Activated CD8-positive, alpha-beta T cell treated with anti-CD3 and anti-CD28 coated beads for 36 hours (primary cell): ENCODE measurements at regions not wholly inside any gene's neighbourhood (a gene's known extent, or its start where the extent isn't known, plus 50 kb on each side); places are given as distances from the start of the nearest gene placed in this dataset.
"Not testable (repeated sequence)": the region's sequence is repeated elsewhere in the genome, so short reads cannot be mapped to it uniquely, and the experiment has no call there.

Experiments used
- ATAC-seq: fragments of 200-7000 bp; cut with Tn5 transposase; one replicate; pipeline ENCODE4 v1.10.0; 2021; ENCODE audit warnings: mild to moderate bottlenecking, moderate library complexity
- CTCF ChIA-PET: fragments of 350-600 bp; sonication (Branson Sonifier 250); formaldehyde crosslinking; loops from one replicate; lab custom pipeline; 2021; ENCODE audit warnings: antibody characterized with exemption; lab: Charles Lee
- POLR2A ChIA-PET: fragments of 350-600 bp; sonication (Branson Sonifier 250); formaldehyde crosslinking; loops from one replicate; lab custom pipeline; 2021; ENCODE audit warnings: antibody characterized with exemption; lab: Charles Lee
- DNase-seq: peaks from one replicate; pipeline ENCODE4 v3.0.0-alpha.2; 2020
- H3K27ac Mint-ChIP-seq: one replicate; pipeline ENCODE4 v1.8.0; 2021; ENCODE audit warnings: mild to moderate bottlenecking, mixed read lengths
- H3K27me3 Mint-ChIP-seq: one replicate; pipeline ENCODE4 v1.8.0; 2021; ENCODE audit warnings: mixed read lengths
- H3K36me3 Mint-ChIP-seq: one replicate; pipeline ENCODE4 v1.8.0; 2021; ENCODE audit warnings: low read depth, mixed read lengths
- H3K4me1 Mint-ChIP-seq: one replicate; pipeline ENCODE4 v1.8.0; 2021; ENCODE audit warnings: low read depth, mixed read lengths
- H3K4me3 Mint-ChIP-seq: one replicate; pipeline ENCODE4 v1.8.0; 2021; ENCODE audit warnings: mild to moderate bottlenecking, moderate library complexity, mixed read lengths
- H3K9me3 Mint-ChIP-seq: one replicate; pipeline ENCODE4 v1.8.0; 2021; ENCODE audit warnings: mixed read lengths
- intact Hi-C: fragments of 100-400 bp; cut with micrococcal nuclease; formaldehyde crosslinking; loops from one replicate; pipeline ENCODE4 v1.10.0; 2022
- TF ChIP-seq, protein P1 (sequence below): fragments of 200-600 bp; IDR thresholded peaks from one replicate; pipeline ENCODE4 v1.8.0; 2022; ENCODE audit warnings: antibody characterized with exemption, mild to moderate bottlenecking

DNA sequence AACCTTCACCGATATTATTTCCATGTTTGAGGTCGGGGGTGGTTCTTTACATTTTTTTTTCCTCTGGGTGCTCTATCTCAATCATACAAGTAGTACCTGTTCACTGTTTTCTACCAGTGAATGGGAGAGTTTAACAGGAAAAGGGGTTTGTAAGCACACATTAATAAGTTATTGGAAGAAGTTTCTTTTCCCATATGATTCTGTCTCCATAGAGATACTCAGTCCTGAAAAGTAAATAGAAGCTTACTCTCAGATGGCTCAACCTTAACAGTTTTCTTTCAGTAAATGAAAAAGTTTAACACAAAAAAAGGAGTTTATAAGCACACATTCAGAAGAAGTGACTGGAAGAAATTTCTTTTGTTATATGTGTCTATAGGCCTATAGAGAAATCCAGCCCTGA, 995.6 kb upstream of the SLC39A10 start:
- H3K36me3 Mint-ChIP-seq: no peaks in the 10 kb centered on the region
- no peak overlapping the region for H3K27ac Mint-ChIP-seq
- H3K4me1 Mint-ChIP-seq: no peaks in the 10 kb centered on the region
- DNase-seq (no peak), ATAC-seq (no peak)
- no peaks in the 10 kb centered on the region for H3K9me3 Mint-ChIP-seq
- TF ChIP-seq, protein P1, sequence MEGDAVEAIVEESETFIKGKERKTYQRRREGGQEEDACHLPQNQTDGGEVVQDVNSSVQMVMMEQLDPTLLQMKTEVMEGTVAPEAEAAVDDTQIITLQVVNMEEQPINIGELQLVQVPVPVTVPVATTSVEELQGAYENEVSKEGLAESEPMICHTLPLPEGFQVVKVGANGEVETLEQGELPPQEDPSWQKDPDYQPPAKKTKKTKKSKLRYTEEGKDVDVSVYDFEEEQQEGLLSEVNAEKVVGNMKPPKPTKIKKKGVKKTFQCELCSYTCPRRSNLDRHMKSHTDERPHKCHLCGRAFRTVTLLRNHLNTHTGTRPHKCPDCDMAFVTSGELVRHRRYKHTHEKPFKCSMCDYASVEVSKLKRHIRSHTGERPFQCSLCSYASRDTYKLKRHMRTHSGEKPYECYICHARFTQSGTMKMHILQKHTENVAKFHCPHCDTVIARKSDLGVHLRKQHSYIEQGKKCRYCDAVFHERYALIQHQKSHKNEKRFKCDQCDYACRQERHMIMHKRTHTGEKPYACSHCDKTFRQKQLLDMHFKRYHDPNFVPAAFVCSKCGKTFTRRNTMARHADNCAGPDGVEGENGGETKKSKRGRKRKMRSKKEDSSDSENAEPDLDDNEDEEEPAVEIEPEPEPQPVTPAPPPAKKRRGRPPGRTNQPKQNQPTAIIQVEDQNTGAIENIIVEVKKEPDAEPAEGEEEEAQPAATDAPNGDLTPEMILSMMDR: no peak
- ChIA-PET CTCF (no interaction called here), POLR2A (no interaction called here)
- no peak overlapping the region for H3K4me3 Mint-ChIP-seq
- peaks cover 1% of the 10 kb centered on the region for H3K27me3 Mint-ChIP-seq
- intact Hi-C loops: no loop called here

GRCh38 chr2:194639057-194639456, 1018.0 kb upstream of the SLC39A10 start:
- DNase-seq, H3K27me3 Mint-ChIP-seq, H3K36me3 Mint-ChIP-seq, ATAC-seq, H3K27ac Mint-ChIP-seq, H3K4me3 Mint-ChIP-seq, intact Hi-C loops, H3K9me3 Mint-ChIP-seq, CTCF ChIA-PET, H3K4me1 Mint-ChIP-seq, POLR2A ChIA-PET: not testable (repeated sequence)

DNA sequence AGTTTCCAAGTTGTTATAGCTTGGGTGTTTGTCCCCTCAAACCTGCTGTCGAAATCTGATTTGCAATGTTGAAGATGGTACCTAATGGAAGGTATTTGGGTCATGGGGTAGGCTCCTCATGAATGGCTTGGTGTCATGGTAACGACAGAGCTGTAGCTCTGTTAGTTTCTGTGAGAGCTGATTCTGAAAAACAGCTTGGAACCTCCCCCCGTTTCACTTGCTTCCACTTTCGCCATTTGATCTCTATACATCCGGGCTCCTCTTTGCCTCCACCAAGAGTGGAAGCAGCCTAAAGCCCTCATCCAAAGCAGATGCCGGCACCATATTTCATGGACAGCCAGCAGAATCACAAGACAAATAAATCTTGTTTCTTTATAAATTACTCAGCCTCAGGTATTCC, 1035.1 kb upstream of the SLC39A10 start:
- ChIA-PET POLR2A (no interaction called here), CTCF (interaction anchor here (0.8 kb wide), 1 partner anchor 11 kb away, joined by 3 read pairs; no protein-coding TSS in a partner anchor)
- Mint-ChIP-seq H3K27ac (no peak overlapping the region), H3K36me3 (no peaks in the 10 kb centered on the region), H3K4me3 (no peak overlapping the region), H3K9me3 (no peaks in the 10 kb centered on the region), H3K27me3 (no peaks in the 10 kb centered on the region), H3K4me1 (no peaks in the 10 kb centered on the region)
- DNase-seq (no peak), ATAC-seq (no peak)
- intact Hi-C loops: no loop called here
- TF ChIP-seq, protein P1: no peak

DNA sequence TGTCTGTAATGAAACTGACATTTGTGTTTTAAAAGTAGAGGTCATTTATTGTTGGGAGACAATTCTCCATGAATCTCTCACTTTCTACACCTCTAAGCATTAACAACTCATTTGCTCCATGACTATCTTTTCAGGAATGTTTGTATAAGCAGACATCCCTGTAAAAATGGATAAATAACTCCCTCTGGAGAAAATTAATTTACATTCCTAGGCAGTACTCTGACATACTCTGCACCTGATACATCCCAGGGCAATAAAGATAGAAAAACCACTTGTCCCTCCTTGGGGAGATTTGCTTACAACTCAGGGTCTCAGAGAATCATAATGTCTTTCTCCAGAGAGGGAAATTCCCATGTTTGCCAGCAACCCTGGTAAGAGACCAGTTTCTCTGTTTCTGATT, 1037.7 kb upstream of the SLC39A10 start:
- Mint-ChIP-seq H3K36me3 (no peaks in the 10 kb centered on the region), H3K9me3 (no peaks in the 10 kb centered on the region), H3K4me1 (no peaks in the 10 kb centered on the region), H3K27ac (no peak overlapping the region), H3K4me3 (no peak overlapping the region), H3K27me3 (no peaks in the 10 kb centered on the region)
- ATAC-seq (no peak), DNase-seq (no peak)
- intact Hi-C loops: no loop called here
- POLR2A ChIA-PET: no interaction called here
- CTCF ChIA-PET: no interaction called here
- TF ChIP-seq, protein P1: no peak

- intact Hi-C loops: no loop called here
Measured at GRCh38 chr2:194618432-194618831, 1038.6 kb upstream of the SLC39A10 start.

More at GRCh38 chr2:194618432-194618831, 1038.6 kb upstream of the SLC39A10 start:
- DNase-seq (no peak), ATAC-seq (no peak)
- POLR2A ChIA-PET: no interaction called here
- CTCF ChIA-PET: no interaction called here
- H3K4me1 Mint-ChIP-seq: no peaks in the 10 kb centered on the region
- H3K36me3 Mint-ChIP-seq: no peaks in the 10 kb centered on the region
- no peaks in the 10 kb centered on the region for H3K27me3 Mint-ChIP-seq
- H3K27ac Mint-ChIP-seq: no peak overlapping the region
- no peaks in the 10 kb centered on the region for H3K9me3 Mint-ChIP-seq
- no peak overlapping the region for H3K4me3 Mint-ChIP-seq
- TF ChIP-seq, protein P1: no peak
